GM19193 (cell line): ENCODE measurements at regions not wholly inside any gene's neighbourhood (a gene's known extent, or its start where the extent isn't known, plus 50 kb on each side); places are given as distances from the start of the nearest gene placed in this dataset.

Source experiments
- POLR2A ChIP-seq: IDR thresholded peaks from 4 replicates; pipeline ENCODE4 v1.6.1; 2011; ENCODE audit not compliant: insufficient read depth, insufficient read length; ENCODE audit errors: extremely low read depth

- no peak for TF ChIP-seq POLR2A
These were observed 101.5 kb upstream of the NPVF start for GRCh38 chr7:25329815-25330214.

GRCh38 chr7:25333296-25333928, 105.1 kb upstream of the NPVF start:
- no peak for TF ChIP-seq POLR2A

DNA sequence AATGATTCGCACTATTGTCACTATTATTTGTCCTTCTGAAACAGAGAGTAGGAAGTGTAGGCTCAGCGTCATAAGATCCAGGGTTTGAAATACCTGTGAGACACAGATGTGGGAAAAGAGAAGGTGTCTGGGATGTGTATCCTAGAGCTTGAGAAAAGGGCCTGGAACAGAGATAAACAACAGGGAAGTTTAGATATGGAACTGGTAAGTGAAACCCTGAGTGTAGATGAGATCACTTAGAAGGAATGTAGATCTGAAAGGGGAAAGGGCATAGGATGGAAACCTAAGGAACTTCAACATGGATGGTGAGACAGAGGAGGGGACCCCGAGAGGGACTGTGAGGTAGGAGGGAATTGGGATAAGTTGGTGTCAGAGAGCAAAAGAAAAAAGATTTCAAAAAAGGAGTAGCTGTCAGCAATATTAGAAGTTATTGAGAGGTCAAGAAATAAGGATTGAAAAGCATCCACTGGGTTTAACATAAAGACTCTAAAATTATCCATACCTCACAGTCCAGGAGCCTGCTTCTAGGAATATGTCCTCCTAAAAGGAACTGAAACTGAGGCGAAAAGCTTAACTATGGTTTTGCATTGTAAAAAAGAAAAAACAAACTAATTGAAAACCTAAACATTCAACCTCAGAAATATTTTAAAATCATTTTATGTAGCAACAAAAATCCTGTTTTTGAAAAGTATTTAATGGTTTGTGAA, 119.2 kb upstream of the NPVF start:
- no peak for TF ChIP-seq POLR2A

GRCh38 chr7:25348104-25348503, 119.8 kb upstream of the NPVF start:
- TF ChIP-seq POLR2A, result no peak

DNA sequence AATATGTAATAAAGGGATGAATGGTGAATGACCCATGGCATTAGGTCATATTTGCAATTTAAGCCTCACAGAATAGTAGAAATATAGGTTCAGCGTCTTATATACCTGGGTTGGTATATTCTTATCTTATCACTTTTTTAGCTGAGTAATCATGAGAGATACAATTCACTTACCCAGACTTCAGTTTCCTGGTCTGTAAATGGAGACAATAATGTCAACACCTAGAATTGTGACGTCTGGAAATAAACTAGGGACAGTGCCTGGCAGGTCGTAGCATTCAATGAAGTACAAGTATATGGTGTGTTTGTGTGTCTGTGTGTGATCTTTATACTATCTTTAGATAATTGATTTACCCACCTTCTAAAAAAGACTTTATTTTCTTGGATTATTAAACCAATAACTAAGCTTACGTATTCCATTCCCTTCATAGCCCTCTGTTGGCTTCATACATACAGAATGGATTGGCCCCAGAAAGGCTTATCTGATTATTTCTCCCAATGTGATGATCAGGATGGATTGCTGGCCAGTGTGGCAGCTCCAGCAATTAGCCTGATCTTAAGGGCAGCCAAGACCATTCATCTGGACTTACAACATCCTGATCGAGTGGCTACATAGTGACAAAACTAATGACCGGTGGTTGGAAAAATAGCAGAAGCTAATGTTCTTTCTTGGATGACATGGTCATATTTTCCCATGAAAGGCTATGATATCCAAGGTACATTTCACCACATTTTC, 121.2 kb upstream of the NPVF start:
- TF ChIP-seq POLR2A, result no peak

- no peak for TF ChIP-seq POLR2A
These were observed 121.8 kb upstream of the NPVF start for GRCh38 chr7:25350041-25350440.

GRCh38 chr7:25351761-25352160, 123.5 kb upstream of the NPVF start:
- TF ChIP-seq POLR2A, result no peak

DNA sequence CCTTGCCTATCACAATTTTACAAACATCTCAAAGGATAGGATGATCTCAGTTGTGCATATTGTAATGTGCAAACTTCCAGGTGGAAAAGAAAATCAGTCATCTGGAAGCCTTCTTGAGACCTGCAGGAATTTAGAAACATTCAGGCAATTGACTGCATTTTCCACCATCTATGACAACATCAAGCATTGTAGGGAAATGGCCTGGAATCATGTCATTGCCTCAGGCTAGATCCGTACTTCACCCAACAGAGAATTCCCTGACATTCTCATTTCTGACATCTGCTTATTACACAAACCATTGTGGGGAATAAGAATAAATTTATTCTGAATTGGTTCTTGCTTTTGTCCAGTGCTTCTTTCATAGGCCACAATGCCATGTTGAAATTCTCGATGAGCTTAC, 124.9 kb upstream of the NPVF start:
- no peak for TF ChIP-seq POLR2A

DNA sequence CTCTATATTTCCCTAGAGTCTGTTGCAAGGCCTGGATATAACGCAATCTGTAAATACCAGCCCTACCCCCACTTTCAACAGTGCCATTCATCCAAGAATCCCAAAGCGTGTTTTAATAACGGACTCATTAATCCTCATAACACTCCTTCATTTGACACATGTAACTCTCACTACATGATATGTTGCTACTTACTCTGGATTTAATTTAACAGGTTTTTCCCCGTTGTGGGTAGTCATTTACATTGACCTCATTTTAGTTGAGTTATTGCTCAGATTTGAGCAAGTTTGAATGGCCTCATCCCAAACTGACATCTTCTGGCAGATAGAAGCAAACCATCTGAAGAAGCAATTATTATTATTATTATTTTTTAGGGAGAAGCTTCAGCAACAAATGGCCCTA, 125.4 kb upstream of the NPVF start:
- no peak for TF ChIP-seq POLR2A

DNA sequence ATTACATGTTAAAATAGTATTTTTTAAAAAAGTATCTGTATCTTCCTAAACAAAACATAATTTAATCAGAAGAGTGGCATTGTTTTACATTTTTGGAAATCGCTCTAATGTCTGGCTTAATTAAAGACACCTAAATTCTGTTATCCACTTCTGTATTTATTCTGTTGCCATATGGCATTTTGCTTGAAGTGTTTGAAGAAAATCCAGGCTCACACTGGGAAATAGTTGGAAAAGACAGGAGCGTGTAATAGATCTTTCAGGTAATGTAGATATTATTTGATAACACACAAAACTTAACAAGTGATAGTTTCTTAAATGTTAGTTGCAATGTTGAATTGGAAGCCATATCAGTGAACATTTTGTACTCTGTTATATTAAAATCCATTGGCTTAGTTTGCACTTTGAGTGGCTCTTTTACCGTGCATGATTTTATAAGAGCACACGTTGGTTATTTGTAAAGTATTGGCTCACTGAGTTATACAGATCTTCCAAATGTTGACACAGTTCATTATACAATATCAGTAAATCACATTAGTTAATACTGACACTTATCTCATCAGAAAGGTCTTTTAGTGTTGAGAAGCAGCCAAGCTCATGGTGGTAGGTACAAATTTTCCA, 128.4 kb upstream of the NPVF start:
- TF ChIP-seq POLR2A, result no peak

DNA sequence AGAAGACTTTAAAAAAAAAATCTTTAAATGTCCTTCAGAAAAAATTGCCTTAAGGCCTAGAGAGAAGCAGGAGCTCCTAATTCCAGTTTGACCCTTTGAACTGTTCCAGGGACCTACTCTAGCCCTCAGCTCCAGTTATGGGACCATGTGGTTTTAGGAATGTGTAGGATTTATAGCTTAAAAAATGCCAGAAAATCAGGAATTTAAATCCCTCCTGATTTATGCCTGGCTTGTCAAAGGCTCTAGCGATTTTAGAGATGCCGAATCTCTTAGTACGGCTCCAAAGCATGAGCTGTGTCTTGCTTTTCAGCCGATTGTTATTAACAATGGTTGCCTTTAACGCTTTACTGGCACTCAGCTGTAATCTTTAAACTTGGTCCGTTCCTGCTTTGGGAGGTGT, 130.6 kb upstream of the NPVF start:
- no peak for TF ChIP-seq POLR2A

DNA sequence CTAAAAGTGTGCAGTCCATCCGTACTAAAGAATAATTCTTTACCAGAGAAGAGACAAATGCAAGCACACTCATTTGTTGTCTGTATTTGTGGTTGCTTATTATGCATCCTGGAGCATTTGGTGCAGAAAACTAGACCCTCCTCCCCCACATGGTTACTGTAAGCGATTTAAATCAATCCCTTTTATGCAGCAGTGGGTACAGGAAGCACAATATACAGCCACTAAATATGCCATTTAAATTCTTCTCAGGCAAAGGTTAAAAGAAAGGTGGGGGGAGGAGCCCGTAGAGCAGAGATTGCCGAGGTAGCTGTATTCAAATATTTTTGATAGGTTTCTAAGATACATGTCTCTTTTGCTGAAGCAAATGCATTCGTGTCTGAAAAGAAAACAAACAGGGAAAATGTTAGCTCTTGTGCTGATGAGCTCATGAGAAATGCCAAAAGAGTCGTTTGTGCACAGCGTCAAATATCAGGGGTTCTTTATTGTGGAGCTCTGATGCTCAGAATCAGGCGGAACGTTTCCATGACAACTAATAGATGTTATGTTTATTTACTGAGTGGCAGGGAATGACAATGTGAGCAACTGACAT, 131.3 kb upstream of the NPVF start:
- no peak for TF ChIP-seq POLR2A

DNA sequence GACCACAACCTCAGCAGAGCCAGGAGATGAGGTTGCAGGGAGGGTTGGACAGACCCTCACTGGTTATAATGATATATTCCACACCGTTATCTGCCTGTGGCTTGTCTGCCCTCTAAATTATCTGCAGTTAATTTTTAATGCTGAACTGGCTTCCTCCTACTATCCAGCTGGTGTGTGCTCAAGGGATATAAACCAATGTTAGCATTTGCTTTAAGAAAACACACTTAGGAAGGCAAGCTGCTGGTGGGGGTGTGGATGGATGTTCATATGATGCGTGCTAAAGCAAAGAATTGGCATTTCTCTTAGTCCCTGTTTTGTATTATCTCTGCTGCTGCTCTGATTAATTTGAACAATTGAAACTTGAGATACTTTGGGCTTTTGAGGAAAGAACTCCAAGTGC, 132.2 kb upstream of the NPVF start:
- TF ChIP-seq POLR2A, result no peak

DNA sequence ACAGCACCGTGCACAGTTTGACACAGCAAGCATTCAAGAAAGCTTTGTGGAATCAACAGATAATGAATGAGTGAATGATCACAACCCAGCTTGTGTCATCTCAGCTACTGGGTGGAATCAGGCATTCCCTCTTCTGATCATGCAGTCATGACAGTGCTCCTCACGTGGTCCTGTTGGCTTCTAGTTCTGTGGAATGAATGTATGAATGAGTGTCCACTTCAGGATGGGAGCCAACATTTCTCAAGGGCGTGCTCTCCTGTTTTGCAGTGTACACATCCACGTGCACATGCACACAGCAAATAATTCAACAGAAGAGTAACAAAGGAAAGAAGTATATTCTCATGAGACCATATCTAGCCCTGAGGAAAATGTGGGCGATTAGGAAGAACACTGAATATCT, 133.1 kb upstream of the NPVF start:
- TF ChIP-seq POLR2A, result no peak

DNA sequence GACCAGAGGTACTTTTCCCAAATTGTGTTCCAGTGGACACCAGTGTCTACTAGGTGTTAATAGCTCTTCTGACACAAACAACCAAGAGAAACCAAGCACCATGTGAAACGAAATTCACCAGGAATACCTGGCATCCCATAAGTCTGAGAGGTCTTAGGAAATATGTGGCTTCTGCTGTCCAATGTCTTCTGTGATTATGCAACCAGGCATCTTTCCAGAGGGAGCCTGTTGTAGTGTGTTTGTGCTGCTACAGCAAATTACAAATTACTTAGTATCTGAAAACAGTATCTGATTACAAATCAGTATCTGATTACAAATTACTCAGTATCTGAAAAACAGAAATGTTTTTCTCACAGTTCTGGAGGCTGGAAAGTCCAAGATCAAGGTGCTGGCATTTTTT, 133.6 kb upstream of the NPVF start:
- no peak for TF ChIP-seq POLR2A
